NCI-H524 treated with DMSO at 0.1 percent for 48 hours (cell line): ENCODE measurements at regions not wholly inside any gene's neighbourhood (a gene's known extent, or its start where the extent isn't known, plus 50 kb on each side); places are given as distances from the start of the nearest gene placed in this dataset.
"Not testable (repeated sequence)": the region's sequence is repeated elsewhere in the genome, so short reads cannot be mapped to it uniquely, and the experiment has no call there.

Experiments used
- DNase-seq: peaks from one replicate; lab custom pipeline; 2025; lab: John Stamatoyannopoulos, UW

DNA sequence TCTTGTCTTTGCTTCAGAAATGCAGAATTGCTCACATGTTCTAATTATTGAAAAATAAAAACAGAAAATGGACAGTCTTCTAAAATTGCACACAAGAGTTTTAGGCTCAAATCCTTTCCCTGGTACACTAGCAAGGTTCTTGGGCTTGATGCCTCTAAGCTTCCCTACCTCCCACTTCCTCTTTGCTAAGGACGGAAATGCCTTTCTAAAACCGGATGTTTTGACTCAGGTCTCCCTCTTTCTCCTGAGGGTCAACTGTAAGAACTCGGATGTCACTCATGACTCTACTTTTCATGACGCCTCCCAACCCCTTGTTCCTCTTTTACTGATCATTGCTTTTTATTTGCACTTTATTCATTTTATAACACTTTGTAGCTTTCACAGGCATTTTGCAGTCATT is 613.5 kb downstream of the C6orf118 start:
- DNase-seq = no peak

DNA sequence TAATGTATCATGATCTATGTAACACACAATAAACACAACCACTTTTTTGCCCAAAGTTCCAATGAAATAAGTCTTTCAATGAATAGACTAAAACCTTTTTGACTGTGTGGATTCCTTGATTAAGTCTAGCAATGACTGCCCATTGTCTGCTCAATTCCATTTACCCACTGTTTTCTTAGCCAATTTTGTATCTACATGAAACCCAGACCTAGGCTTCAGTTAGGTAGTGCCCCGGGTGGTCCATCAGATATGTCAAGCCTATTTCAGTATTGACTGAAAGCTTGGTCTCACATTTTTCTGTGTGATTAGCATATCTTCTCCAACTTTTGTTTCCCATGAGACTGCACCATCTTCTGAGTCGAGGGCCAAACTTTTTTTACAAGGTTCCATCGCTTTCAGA is 615.0 kb downstream of the C6orf118 start:
- no peak for DNase-seq

- no peak for DNase-seq
These were observed 615.5 kb downstream of the C6orf118 start for GRCh38 chr6:164693944-164694343.

DNA sequence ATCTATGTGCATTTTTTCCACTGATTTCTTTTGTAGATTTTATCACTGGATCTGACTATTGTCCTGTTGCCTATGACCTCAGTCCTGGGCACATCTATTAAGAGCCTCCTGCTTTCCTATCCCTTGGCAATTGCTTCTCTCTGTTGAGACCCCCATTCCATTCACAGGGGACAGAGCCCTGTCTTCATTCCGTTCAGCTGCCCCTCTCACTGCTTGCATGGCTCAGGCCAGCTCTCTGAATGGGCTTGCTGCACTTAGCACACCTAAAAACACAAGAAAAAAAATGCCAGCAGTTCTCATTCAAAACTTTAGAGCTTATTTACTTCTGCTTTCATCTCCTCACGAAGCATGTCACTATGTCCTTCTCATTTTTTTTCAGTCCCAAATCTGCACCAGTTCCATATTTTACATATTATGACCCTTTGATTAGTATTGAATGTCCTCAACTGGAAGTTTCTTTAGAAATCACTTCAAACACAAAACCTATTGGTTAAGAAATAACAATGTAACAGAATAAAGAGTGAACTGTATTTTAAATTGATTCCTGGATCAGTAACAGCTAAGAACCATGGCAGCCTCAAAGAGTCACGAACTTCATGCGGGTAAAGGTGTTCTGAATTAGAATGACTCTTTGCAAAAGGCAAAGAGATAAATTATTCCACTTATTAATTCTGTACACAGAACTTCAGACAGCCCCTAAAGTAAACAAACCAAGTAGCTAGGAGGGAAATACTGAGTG is 616.5 kb downstream of the C6orf118 start:
- DNase-seq = no peak

- no peak for DNase-seq
These were observed 618.5 kb downstream of the C6orf118 start for GRCh38 chr6:164690702-164691500.

DNA sequence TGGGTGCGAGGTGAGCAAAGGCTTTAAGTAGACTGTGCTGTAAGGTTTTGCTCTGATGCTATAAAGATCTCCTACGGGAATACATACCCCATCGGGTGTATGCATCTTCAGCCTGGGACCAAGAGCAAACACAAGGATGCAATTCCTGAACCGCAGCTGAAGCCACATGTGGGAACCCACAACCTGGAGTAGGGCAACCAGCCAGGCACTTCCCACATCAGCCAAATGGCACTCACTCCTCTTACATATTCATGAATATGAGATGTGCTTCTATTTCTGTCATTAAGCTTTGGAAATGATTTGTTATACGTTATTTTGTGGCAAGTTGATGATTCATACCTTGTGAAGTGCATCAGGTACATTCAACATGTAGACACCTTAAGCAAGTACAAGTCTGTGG is 619.2 kb downstream of the C6orf118 start:
- DNase-seq = no peak

GRCh38 chr6:164665328-164665727 is 644.1 kb downstream of the C6orf118 start:
- DNase-seq = no peak

GRCh38 chr6:164663634-164664033 is 645.8 kb downstream of the C6orf118 start:
- DNase-seq = no peak

DNA sequence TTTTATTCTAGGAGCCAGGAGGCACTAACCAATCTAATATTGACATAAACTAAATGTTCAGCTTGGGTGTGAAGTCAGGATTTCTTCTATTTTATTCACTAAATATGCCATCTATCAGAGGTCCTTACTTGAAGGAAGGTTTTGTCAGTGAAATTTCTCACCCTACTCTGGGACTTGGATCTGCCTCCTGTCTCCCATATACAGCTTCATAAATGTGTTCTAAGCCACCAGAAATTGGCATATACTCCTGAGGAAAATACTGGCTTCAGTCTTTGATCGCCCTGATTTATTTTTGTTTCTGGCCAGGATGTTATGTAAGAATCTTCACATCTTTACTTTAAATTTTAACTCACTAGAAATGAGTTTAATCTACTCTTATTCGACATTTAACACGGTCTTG is 647.7 kb downstream of the C6orf118 start:
- no peak for DNase-seq

DNA sequence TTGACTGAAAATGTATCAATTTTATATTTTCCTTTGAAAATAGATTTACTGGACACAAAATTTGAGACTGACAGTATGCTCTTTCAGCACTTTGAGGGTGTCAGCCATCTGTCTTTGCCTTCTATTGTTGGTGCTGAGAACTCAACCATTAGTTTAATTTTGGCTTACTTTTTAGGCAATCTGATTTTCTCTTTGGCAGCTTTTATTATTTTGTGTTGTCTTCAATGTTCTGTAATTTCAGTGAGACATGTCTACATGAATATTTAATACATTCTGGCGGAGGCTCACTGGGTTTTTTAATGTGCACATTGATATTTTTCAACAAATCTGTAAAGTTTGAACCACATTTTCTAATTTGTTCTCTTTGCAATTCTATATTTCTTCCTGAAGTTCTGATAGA is 648.6 kb downstream of the C6orf118 start:
- DNase-seq = no peak

- DNase-seq = no peak
These were observed 668.4 kb downstream of the C6orf118 start for GRCh38 chr6:164640956-164641355.

DNA sequence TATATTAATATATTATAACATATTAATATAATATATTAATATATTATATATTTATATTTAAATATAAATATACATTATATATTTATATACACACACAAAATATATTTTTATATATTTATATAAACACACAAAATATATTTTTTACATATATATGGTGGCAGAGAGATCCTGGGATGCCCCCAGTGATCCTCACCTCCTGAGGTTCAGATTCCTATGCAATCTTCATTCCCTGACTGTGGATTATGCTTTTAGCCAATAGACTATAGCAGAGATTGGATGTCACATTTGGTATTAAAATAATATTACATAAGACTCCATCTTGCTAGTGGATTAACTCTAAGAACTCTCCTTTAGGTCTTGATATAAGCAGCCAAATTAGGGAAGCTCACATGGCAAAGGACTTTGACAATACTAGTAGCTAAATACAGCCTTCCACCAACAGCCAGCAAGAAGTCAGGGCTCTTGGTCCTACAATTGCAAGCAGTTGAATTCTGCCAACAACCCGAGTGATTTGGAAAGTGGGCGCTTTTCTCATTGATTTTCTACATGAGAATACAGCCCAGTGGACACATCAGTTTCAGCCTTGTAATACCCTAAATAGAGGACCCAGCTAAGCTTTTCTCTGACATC is 681.0 kb downstream of the C6orf118 start:
- DNase-seq = no peak

DNA sequence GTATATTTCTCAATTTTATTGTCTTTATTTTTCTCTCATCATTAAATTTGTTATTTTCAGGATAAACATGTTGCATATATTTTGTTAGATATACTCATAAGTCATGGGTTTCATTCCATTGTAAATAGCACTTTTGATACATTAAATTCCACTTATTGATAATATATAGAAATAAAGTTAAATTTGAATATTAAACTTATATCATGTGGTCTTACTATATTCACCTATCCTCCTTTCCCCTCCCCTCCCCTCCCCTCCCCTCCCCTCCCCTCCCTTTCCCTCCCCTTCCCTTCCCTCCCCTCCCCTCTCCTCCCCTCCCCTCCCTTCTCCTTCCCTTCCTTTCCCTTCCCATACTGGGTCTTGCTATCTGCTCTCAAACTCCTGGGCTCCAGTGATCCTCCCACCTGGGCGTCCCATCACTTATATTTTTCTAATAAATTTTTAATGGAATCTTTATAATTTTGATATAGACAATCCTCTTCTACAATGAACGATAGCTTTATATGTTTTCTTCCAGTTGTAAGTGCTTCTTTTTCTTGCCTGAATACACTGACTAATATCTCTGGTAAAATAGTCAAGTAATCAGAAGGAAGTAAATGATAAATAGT is 692.4 kb downstream of the C6orf118 start:
- no peak for DNase-seq

GRCh38 chr6:164612751-164613150 is 696.7 kb downstream of the C6orf118 start:
- DNase-seq = no peak

- not testable (repeated sequence) for DNase-seq
These were observed 698.5 kb downstream of the C6orf118 start for GRCh38 chr6:164610859-164611258.

- DNase-seq = not testable (repeated sequence)
These were observed 707.0 kb downstream of the C6orf118 start for GRCh38 chr6:164602415-164602814.

DNA sequence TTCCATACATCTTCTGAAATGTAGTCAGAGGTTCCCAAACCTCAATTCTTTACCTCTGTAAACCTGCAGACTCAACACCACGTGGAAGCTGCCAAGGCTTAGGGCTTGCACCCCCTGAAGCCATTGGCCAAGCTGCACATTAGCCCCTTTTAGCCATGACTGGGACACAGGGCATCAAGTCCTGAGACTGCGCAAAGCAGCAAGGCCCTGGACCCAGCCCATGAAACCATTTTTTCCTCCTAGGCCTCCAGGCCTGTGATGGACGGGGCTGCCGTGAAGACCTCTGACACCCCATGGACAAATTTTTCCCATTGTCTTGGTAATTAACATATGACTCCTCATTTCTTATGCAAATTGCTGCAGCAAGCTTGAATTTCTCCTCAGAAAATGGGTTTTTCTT is 727.8 kb downstream of the C6orf118 start:
- DNase-seq = no peak

DNA sequence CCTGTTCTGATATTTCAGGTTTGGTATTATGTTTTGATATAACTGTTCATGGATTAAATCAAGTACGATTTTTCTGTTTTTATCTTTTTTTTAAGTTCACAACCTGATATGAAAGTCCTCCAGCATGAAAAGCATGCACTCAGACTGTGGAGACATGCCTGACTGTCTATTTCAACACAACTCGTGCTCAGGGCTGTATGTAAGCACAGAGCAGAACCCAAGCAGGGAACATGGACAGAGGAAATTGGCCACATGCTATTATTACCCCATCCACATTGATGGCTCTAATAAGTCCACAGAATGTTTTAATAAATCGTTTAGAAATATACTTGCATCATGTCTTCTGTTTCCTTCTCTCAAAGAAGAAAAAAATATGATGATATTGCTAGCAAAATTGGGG is 730.4 kb downstream of the C6orf118 start:
- DNase-seq = no peak

GRCh38 chr6:164578616-164579015 is 730.8 kb downstream of the C6orf118 start:
- no peak for DNase-seq

GRCh38 chr6:164570801-164571200 is 738.6 kb downstream of the C6orf118 start:
- DNase-seq = no peak

DNA sequence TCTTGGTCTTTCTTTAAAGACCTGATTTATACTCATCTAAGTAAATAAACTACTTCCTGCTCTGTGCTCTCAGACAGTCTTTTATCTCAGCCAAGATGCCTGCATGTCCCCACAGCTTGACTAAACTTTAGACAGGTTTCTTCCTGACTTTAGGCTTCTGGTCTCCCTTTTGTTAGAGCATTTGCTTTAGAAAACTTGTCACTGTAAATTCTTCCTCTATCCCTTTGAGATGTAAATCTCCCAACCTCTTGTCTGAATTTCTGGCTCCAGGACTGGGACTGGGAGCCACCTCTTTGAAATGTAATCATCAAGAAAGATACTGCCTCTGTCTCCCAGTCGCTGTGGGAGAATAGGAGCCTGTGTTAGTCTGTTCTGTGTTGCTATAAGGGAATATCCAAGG is 739.9 kb downstream of the C6orf118 start:
- no peak for DNase-seq

DNA sequence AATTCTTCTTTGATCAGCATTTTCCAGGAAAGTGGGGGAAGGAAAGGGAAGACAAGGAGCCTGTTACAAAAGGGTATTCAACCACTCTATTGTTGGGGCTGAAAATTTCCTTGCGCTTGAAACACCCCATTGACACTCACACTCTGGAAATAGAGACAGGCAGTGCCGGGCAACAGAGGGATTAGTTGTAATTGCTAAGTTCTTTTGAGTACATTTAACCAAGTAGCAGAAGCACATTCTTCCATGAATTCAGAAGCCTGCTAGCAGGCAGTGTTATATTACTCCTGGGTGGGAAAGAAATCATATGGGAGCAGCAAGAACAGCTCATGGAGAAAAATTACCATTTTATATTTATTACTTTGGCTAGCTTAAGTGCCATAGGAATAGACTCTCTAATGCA is 745.5 kb downstream of the C6orf118 start:
- DNase-seq = no peak

DNA sequence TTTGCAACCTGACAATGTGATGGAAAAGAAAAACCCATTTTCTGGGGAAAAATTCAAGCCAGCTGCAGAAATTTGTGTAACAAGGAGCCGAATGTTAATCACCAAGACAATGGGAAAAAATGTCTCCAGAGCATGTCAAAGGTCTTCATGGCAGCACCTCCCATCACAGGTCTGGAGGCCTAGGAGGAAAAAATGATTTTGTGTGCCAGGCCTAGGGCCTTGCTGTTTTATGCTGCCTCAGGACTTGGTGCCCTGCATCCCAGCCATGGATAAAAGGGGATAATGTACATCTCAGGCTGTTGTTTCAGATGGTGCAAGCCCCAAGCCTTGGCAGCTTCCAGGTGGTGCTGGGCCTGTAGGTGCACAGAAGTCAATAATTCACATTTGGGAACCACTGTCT is 747.7 kb downstream of the C6orf118 start:
- no peak for DNase-seq
